ENCODE measurements at regions not wholly inside any gene's neighbourhood (a gene's known extent, or its start where the extent isn't known, plus 50 kb on each side); places are given as distances from the start of the nearest gene placed in this dataset.

- TF ChIP-seq HOMEZ (CRISPR knock-in tag; IDR thresholded peaks at IDR 0.05; ENCODE audit: low read depth) (peak; percentile 41; the same call in 1 of the 2 replicates), FOXA3 (CRISPR knock-in tag; IDR thresholded peaks at IDR 0.05) (peak; percentile 90), FOSL2 (CRISPR knock-in tag; IDR thresholded peaks at IDR 0.05) (peak; percentile 78), PHF21A (CRISPR knock-in tag; IDR thresholded peaks at IDR 0.05) (no peak), ZBTB7B (CRISPR knock-in tag; IDR thresholded peaks at IDR 0.05) (no peak; the same call in 1 of the 2 replicates), DMAP1 (CRISPR knock-in tag; IDR thresholded peaks at IDR 0.05) (peak; percentile 39; the same call in 1 of the 2 replicates), STAT6 (CRISPR knock-in tag; IDR thresholded peaks at IDR 0.05; ENCODE audit: borderline replicate concordance) (no peak), NONO (IDR thresholded peaks at IDR 0.05) (no peak), NONO (CRISPR knock-in tag; conservative IDR thresholded peaks at IDR 0.05) (0 out of 2 replicates have a peak, but pooled peaks have one; percentile 17), DBP (CRISPR knock-in tag; IDR thresholded peaks at IDR 0.05; ENCODE audit: not compliant biosample characterization) (no peak), ZNF253 (CRISPR knock-in tag; IDR thresholded peaks at IDR 0.05; ENCODE audit: borderline replicate concordance) (no peak), EP300 (IDR thresholded peaks at IDR 0.05; ENCODE audit: low read depth in 2 of 2, low read length in 2 of 2) (peak; percentile 82 to 89; a peak in 3 of 4 replicates), EP300 (CRISPR knock-in tag; IDR thresholded peaks at IDR 0.05; ENCODE audit: borderline replicate concordance) (peak; percentile 65; the same call in 1 of the 2 replicates), ZFP37 (CRISPR knock-in tag; IDR thresholded peaks at IDR 0.05; ENCODE audit: borderline replicate concordance) (no peak), YEATS2 (CRISPR knock-in tag; IDR thresholded peaks at IDR 0.05; ENCODE audit: borderline replicate concordance) (no peak), ATF4 (CRISPR knock-in tag; IDR thresholded peaks at IDR 0.05) (peak in 1 of 2 experiments; percentile 85; a peak in 2 of 4 replicates), JUND (CRISPR knock-in tag; IDR thresholded peaks at IDR 0.05) (peak; percentile 51; the same call in 1 of the 2 replicates), NAIF1 (CRISPR knock-in tag; IDR thresholded peaks at IDR 0.05; ENCODE audit: borderline replicate concordance) (no peak), HNF1A (IDR thresholded peaks at IDR 0.05; ENCODE audit: low read depth) (peak; percentile 29; the same call in 1 of the 2 replicates), HNF1A (CRISPR knock-in tag; IDR thresholded peaks at IDR 0.05; ENCODE audit: borderline replicate concordance) (no peak), HOXA5 (CRISPR knock-in tag; IDR thresholded peaks at IDR 0.05) (peak; percentile 50; the same call in 1 of the 2 replicates)
Measured at GRCh38 chr13:74287724-74288169, 153.5 kb upstream of the KLF12 start (continued).
